ENCODE measurements at regions not wholly inside any gene's neighbourhood (a gene's known extent, or its start where the extent isn't known, plus 50 kb on each side); places are given as distances from the start of the nearest gene placed in this dataset.

- TF ChIP-seq CTCF (IDR thresholded peaks at IDR 0.05; ENCODE audit: insufficient read depth, low read depth, low read length) (no peak), EZH2 (IDR thresholded peaks at IDR 0.05; ENCODE audit: insufficient read depth, low read length) (no peak)
Measured at GRCh38 chr15:72858205-72858604, 74.6 kb upstream of the ADPGK start.
